NCI-H2171 (cell line): ENCODE measurements at regions not wholly inside any gene's neighbourhood (a gene's known extent, or its start where the extent isn't known, plus 50 kb on each side); places are given as distances from the start of the nearest gene placed in this dataset.
A peak's percentile ranks its signal among the peaks of the same experiment; 100 is the strongest.

Experiments used
- DNase-seq: peaks from one replicate; lab custom pipeline; 2025; lab: John Stamatoyannopoulos, UW

DNA sequence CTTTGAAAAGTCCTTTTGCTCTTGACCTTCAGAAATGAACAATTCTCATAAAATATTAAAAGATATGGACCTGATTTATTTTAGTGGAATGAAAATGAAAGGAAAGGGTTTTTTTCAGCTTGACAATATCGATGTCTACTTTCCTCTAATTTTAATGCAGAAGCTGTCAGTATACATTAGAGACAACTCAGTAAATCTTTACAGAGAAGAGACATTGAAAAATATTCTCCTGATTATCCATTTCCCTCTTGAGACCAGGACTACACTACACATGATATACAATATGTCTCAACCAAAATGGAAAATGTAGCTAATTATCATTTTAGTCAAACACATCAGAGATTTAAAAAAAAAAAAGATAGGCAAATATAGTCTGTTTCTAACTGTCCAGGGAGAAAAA, 288.5 kb upstream of the NUDT12 start:
- no peak for DNase-seq

- no peak for DNase-seq
These were observed 287.3 kb upstream of the NUDT12 start for GRCh38 chr5:103849934-103850333.

DNA sequence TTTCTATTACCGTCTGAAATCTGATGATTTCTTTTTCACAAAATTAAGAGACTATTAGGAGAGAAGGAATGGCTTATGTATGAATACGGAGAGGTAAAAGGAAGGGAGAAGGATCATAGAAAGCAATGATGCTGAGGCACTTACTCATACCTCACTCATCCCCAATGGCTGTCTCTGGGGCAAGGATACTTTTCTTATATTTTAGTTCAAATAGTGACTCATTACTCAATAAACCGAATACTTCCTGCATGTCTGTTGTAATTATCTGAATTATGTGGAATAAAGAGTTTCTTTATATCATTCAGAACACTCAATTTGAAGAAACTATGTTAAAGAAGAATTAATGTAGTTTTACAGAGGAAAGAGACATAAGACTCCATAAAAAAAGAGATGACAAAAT, 284.5 kb upstream of the NUDT12 start:
- DNase-seq, result no peak

DNA sequence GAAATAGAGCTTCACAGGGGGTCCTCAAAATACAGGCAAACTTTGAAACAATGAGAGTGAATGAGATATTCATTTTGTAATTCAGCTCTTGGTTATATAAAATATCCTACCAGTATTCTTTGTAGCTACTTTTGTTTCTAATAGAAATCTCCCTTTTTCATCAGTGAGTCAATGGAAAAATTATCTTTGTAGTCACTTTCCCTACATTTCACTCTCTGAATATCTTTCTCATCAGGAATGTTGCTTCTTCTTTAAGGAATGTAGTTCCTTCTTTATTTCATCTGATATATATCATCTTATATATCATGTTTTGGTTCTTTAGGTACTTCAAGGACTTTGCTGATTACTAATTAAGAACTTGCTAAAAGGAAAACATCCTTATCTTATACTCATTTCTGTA, 280.3 kb upstream of the NUDT12 start:
- DNase-seq, result no peak

GRCh38 chr5:103840600-103840999, 278.0 kb upstream of the NUDT12 start:
- no peak for DNase-seq

- DNase-seq, result no peak
These were observed 271.6 kb upstream of the NUDT12 start for GRCh38 chr5:103834216-103834615.

- DNase-seq, result no peak
These were observed 267.0 kb upstream of the NUDT12 start for GRCh38 chr5:103829585-103829984.

- no peak for DNase-seq
These were observed 265.4 kb upstream of the NUDT12 start for GRCh38 chr5:103827976-103828375.

DNA sequence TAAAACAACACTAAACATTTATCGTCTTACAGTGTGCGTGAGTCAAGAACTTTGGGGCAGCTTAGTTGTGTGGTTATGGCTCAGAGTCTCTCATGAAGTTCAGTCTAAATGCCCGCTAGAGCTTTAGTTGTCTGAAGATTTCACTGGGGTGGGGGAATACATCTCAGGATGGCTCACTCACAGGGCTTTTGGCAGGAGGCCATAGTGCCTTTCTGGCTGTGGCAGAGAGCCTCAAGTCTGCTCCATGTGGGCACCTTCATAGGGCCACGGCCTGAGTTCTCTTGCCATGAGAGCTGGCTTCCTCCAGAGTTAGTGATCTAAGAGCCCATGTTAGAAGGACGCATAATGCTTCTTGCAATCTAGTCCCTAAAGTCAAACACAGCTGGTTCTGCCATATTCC, 258.8 kb upstream of the NUDT12 start:
- no peak for DNase-seq

DNA sequence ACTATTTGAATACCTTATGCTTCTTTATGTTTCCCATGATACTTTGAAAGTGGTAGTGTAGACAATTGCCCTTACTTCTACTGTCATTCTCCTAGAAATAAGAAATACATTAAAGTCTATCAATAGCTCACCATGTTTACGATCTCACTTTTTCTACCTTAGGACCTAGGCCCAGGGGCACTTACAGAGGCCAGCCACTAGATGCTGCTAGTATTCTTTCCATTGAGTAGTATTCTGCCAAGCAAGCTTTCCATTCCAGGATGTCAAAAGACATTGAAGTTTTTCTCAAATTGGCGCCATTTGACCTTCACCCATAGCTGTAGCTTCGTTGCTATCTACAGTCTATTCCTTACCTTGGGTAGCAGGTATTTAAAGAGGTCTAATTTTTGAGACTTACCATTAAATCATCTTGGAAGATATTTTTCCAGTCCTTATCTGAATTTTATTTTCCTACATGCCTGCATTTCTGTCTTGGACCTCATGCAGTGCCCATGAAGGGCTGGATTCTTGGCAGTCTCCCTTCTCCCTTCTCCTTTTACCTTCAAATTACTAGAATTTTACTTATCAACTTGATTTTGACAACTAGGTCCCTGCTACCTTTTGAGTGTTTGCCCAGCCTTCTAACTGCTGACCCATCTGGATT, 246.0 kb upstream of the NUDT12 start:
- peak; percentile 42 for DNase-seq

GRCh38 chr5:103804711-103805110, 242.1 kb upstream of the NUDT12 start:
- DNase-seq, result no peak

DNA sequence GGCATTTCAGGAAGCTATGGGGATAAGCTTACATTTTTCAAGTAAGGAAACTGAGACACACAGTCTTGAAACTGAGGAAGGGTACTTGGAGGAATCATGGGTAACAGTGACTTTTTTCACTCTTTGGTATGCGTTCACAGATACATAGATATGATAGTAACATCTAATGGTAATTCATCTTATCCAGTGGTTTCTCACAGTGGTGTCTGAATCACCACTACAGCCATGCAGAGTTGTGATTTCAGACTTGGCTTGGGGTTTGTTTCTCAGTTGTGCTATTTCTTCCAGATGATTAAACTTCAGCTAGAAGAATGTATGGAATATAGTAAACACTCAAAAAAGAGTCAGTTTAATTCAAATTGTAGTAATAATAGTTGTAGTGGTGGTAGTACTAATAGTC, 239.1 kb upstream of the NUDT12 start:
- no peak for DNase-seq

DNA sequence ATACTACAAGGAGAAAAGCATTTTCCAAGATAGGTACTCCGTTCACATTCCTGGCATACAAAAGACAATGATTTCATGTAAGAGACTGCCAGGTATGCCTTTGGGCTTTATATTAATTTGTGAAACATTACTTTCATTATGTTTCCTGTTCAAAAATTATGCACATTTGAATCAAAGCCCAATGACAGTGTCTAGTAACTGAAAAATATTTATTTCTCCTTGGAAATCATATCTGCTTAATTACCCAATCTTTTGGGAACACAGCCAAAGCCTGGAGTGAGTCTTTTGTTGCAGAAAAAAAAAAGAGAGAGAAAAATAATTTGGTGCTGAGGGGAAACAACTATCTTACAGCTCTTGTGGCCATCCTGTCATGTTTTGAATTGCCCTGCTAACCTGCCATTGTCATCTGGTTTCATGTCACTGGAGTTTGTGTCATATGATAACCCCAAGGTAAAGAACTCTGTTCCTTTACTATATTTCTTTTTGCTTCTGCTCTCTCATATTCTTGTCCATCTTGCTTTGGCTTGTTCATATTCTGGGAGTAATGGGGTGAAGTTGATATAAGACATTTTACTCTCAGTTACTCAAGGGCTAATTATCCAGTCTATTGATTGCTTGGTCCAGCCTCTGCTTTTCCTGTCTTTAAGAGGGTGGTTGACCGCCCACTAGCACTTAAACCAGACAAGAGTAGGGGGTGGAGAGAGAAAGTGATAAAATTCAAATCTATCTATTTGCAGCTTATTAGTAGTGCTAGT, 238.3 kb upstream of the NUDT12 start:
- DNase-seq, result peak; percentile 29

GRCh38 chr5:103793595-103794182, 231.1 kb upstream of the NUDT12 start:
- no peak for DNase-seq

GRCh38 chr5:103785569-103785968, 223.0 kb upstream of the NUDT12 start:
- DNase-seq, result no peak

GRCh38 chr5:103783669-103784068, 221.1 kb upstream of the NUDT12 start:
- DNase-seq, result no peak

- no peak for DNase-seq
These were observed 218.2 kb upstream of the NUDT12 start for GRCh38 chr5:103780794-103781193.

GRCh38 chr5:103774721-103775120, 212.1 kb upstream of the NUDT12 start:
- no peak for DNase-seq

DNA sequence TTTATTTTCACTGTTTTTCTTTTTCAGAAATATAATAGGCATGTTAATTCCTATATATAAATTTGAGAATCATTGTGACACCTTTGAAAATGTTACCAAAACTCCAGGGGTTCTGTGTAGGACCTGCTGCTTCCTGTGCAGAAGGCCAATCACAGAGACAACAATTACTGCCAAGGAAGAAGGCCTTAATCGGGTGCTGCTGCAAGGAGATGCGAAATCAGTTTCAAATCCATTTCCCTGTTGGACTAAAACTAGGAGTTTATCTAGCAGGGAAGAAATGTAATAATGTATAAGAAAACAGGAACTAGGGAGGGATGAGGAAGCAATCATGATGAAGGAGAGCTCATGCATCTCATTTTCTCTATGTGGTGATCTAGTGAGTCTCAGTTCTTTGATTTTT, 209.7 kb upstream of the NUDT12 start:
- DNase-seq, result no peak

- DNase-seq, result no peak
These were observed 201.8 kb upstream of the NUDT12 start for GRCh38 chr5:103764403-103764802.

DNA sequence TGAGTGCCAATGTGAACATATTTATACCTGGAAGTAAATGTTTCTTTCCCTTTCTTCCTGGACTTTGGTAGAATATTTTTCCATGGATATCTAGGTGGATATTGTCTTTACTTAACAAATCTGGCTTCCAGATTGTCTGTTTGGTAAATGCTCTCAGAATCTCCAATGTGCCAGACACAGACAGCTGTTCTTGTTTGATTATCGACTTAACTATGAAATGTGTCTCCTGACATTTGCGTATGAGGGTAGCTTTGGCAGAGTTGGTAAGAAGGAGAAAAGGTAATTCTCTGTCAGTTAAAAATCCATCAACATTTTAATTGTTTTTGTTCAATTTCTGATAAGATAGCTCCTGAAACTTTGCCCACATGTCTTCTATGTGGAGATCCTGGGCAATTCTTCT, 196.4 kb upstream of the NUDT12 start:
- no peak for DNase-seq

GRCh38 chr5:103755974-103756373, 193.4 kb upstream of the NUDT12 start:
- no peak for DNase-seq

GRCh38 chr5:103745353-103746065, 182.9 kb upstream of the NUDT12 start:
- no peak for DNase-seq
